ENCODE measurements at regions not wholly inside any gene's neighbourhood (a gene's known extent, or its start where the extent isn't known, plus 50 kb on each side); places are given as distances from the start of the nearest gene placed in this dataset.

GRCh38 chr6:127053032-127053874, 65.2 kb upstream of the RSPO3 start:
- Histone ChIP-seq H2BK15ac (ENCODE audit: low read depth, low read length) (peak overlapping the region; percentile 20; the same call in 1 of the 3 replicates), H2BK5ac (ENCODE audit: low read depth, low read length, poor library complexity, severe bottlenecking) (peak overlapping the region; percentile 68), H3K14ac (replicated peaks; ENCODE audit: low read depth, low read length) (peak overlapping the region; percentile 70), H4K91ac (ENCODE audit: insufficient read depth, low read depth, low read length) (no peak overlapping the region), H3K9ac (ENCODE audit: low read depth, low read length) (no peak overlapping the region), H3K4me2 (ENCODE audit: low read depth, low read length) (peak overlapping the region; percentile 54; the same call in 1 of the 2 replicates), H3K4me1 (ENCODE audit: control insufficient read depth, insufficient read depth, low read length) (0 out of 2 replicates have a peak, but pooled peaks cover 1% of the 10 kb centered on the region), H4K20me1 (ENCODE audit: insufficient read depth, low read length) (no peaks in the 10 kb centered on the region), H3K4me3 (ENCODE audit: insufficient read depth, low read depth, low read length) (no peak overlapping the region), H3K27ac (ENCODE audit: insufficient read depth, low read length) (no peak overlapping the region), H4K5ac (ENCODE audit: low read depth, low read length) (no peak overlapping the region; the same call in 1 of the 2 replicates), H3K18ac (ENCODE audit: low read depth, low read length) (peak overlapping the region; percentile 16; the same call in 1 of the 2 replicates), H3K4ac (ENCODE audit: low read depth, low read length) (peak overlapping the region; percentile 79), H3K79me1 (ENCODE audit: low read depth in 1 of 2, low read length in 2 of 2) (no peaks in the 10 kb centered on the region), H2AK5ac (ENCODE audit: low read depth, low read length) (no peak overlapping the region), H4K8ac (ENCODE audit: low read depth in 2 of 2, low read length in 2 of 2) (peak overlapping the region in 1 of 2 experiments; percentile 72; a peak in 2 of 4 replicates), H2BK20ac (ENCODE audit: low read depth, low read length) (peak overlapping the region; percentile 85), H2AFZ (replicated peaks; ENCODE audit: low read length, poor library complexity) (no peak overlapping the region), H3K9me3 (ENCODE audit: control insufficient read depth, insufficient read depth, low read length) (no peaks in the 10 kb centered on the region), H3K27me3 (ENCODE audit: control insufficient read depth, insufficient read depth, low read length) (no peaks in the 10 kb centered on the region), H3K23ac (ENCODE audit: low read depth, low read length) (peak overlapping the region; percentile 91; the same call in 1 of the 2 replicates), H3K56ac (ENCODE audit: extremely low read depth, insufficient read depth, low read length) (no peak overlapping the region; the same call in 1 of the 2 replicates), H3K9me1 (ENCODE audit: insufficient read depth, low read length) (no peaks in the 10 kb centered on the region; the same call in 1 of the 2 replicates), H2AK9ac (replicated peaks; ENCODE audit: low read depth, low read length, poor library complexity) (no peak overlapping the region), H3K36me3 (ENCODE audit: control insufficient read depth, insufficient read depth, low read length) (no peaks in the 10 kb centered on the region), H2BK120ac (ENCODE audit: low read depth, low read length) (peak overlapping the region; percentile 91)
- BruUV-seq (replicated peaks), result no TSS peak
- ATAC-seq (ENCODE audit: low read depth), result peak; percentile 57
- dilution Hi-C loops (cut with HindIII; ENCODE audit: low sequenced_read_pairs, unreplicated experiment), result no loop called here
- in situ Hi-C loops (cut with MboI; ENCODE audit: low sequenced_read_pairs), result no loop called here
- ChIA-PET POLR2A (ENCODE audit: unreplicated experiment) (no interaction called here), CTCF (no interaction called here)
- TF ChIP-seq RFX5 (IDR thresholded peaks at IDR 0.05; ENCODE audit: low read depth, low read length) (no peak), RAD21 (IDR thresholded peaks at IDR 0.05; ENCODE audit: low read length) (no peak), BHLHE40 (IDR thresholded peaks at IDR 0.05; ENCODE audit: low read depth, low read length) (no peak), MAFK (IDR thresholded peaks at IDR 0.05; ENCODE audit: low read depth, low read length) (no peak), POLR2A (IDR thresholded peaks at IDR 0.05; ENCODE audit: low read depth, low read length) (no peak), MXI1 (IDR thresholded peaks at IDR 0.05; ENCODE audit: borderline replicate concordance, low read depth, low read length) (no peak), SMC3 (IDR thresholded peaks at IDR 0.05; ENCODE audit: low read depth, low read length) (no peak), RCOR1 (IDR thresholded peaks at IDR 0.05; ENCODE audit: insufficient replicate concordance, low read length) (no peak), NFE2L2 (IDR thresholded peaks at IDR 0.05; ENCODE audit: low read depth, low read length) (no peak), CHD1 (IDR thresholded peaks at IDR 0.05; ENCODE audit: low read depth, low read length) (no peak), CEBPB (IDR thresholded peaks at IDR 0.05; ENCODE audit: low read depth, low read length) (no peak), ELK1 (IDR thresholded peaks at IDR 0.05; ENCODE audit: borderline replicate concordance, low read depth, low read length) (no peak)
- TF ChIP-seq, protein P1, sequence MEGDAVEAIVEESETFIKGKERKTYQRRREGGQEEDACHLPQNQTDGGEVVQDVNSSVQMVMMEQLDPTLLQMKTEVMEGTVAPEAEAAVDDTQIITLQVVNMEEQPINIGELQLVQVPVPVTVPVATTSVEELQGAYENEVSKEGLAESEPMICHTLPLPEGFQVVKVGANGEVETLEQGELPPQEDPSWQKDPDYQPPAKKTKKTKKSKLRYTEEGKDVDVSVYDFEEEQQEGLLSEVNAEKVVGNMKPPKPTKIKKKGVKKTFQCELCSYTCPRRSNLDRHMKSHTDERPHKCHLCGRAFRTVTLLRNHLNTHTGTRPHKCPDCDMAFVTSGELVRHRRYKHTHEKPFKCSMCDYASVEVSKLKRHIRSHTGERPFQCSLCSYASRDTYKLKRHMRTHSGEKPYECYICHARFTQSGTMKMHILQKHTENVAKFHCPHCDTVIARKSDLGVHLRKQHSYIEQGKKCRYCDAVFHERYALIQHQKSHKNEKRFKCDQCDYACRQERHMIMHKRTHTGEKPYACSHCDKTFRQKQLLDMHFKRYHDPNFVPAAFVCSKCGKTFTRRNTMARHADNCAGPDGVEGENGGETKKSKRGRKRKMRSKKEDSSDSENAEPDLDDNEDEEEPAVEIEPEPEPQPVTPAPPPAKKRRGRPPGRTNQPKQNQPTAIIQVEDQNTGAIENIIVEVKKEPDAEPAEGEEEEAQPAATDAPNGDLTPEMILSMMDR (conservative IDR thresholded peaks at IDR 0.05; ENCODE audit: low read depth, low read length), result no peak
- DNase-seq, result peak; percentile 19
- no CpG with 5 or more reads among the region's 2 CpGs for WGBS, 2 experiments (ENCODE audit: extremely low coverage in 2 of 2, insufficient read length in 1 of 2)
- intact Hi-C loops (cut with micrococcal nuclease), result no loop called here
